ENCODE measurements at regions not wholly inside any gene's neighbourhood (a gene's known extent, or its start where the extent isn't known, plus 50 kb on each side); places are given as distances from the start of the nearest gene placed in this dataset.
A peak's percentile ranks its signal among the peaks of the same experiment; 100 is the strongest.

GRCh38 chr12:46103559-46104383 lies 113.4 kb upstream of the SCAF11 start:
- Histone ChIP-seq H3K9me3 (ENCODE audit: insufficient read depth, low read length) (no peaks in the 10 kb centered on the region), H3K4me1 (ENCODE audit: insufficient read depth, insufficient read length) (no peaks in the 10 kb centered on the region), H3K9ac (ENCODE audit: insufficient read length, low read depth) (no peak overlapping the region), H3K4me3 (ENCODE audit: insufficient read length, low read depth) (no peak overlapping the region), H3K27me3 (ENCODE audit: insufficient read depth, insufficient read length) (no peaks in the 10 kb centered on the region), H3K36me3 (ENCODE audit: insufficient read depth, insufficient read length, low read length) (no peaks in the 10 kb centered on the region)
- DNase-seq (ENCODE audit: low read depth, low spot score), result no peak
- TF ChIP-seq YY1 (IDR thresholded peaks at IDR 0.05; ENCODE audit: insufficient read depth, insufficient read length) (no peak), SUZ12 (IDR thresholded peaks at IDR 0.05; ENCODE audit: extremely low read depth, insufficient read depth, insufficient read length) (no peak), ZNF274 (IDR thresholded peaks at IDR 0.05; ENCODE audit: low read depth, low read length) (no peak)

- Histone ChIP-seq H3K4me1 (ENCODE audit: insufficient read depth, insufficient read length) (no peaks in the 10 kb centered on the region), H3K27me3 (ENCODE audit: insufficient read depth, insufficient read length) (no peaks in the 10 kb centered on the region), H3K9me3 (ENCODE audit: insufficient read depth, low read length) (no peaks in the 10 kb centered on the region), H3K9ac (ENCODE audit: insufficient read length, low read depth) (no peak overlapping the region), H3K36me3 (ENCODE audit: insufficient read depth, insufficient read length, low read length) (no peaks in the 10 kb centered on the region), H3K4me3 (ENCODE audit: insufficient read length, low read depth) (no peak overlapping the region)
- no peak for TF ChIP-seq YY1 (IDR thresholded peaks at IDR 0.05; ENCODE audit: insufficient read depth, insufficient read length)
- TF ChIP-seq SUZ12 (IDR thresholded peaks at IDR 0.05; ENCODE audit: extremely low read depth, insufficient read depth, insufficient read length), result no peak
- TF ChIP-seq ZNF274 (IDR thresholded peaks at IDR 0.05; ENCODE audit: low read depth, low read length), result no peak
- no peak for DNase-seq (ENCODE audit: low read depth, low spot score)
Observed at GRCh38 chr12:46101485-46101869, 111.1 kb upstream of the SCAF11 start.

- H3K9ac ChIP-seq (ENCODE audit: insufficient read length, low read depth), result no peak overlapping the region
- no peaks in the 10 kb centered on the region for H3K4me1 ChIP-seq (ENCODE audit: insufficient read depth, insufficient read length)
- no peaks in the 10 kb centered on the region for H3K27me3 ChIP-seq (ENCODE audit: insufficient read depth, insufficient read length)
- no peak for DNase-seq (ENCODE audit: low read depth, low spot score)
- H3K9me3 ChIP-seq (ENCODE audit: insufficient read depth, low read length), result no peaks in the 10 kb centered on the region
- no peak overlapping the region for H3K4me3 ChIP-seq (ENCODE audit: insufficient read length, low read depth)
- no peak for TF ChIP-seq ZNF274 (IDR thresholded peaks at IDR 0.05; ENCODE audit: low read depth, low read length)
- no peaks in the 10 kb centered on the region for H3K36me3 ChIP-seq (ENCODE audit: insufficient read depth, insufficient read length, low read length)
Observed at GRCh38 chr12:46100551-46101484, 110.4 kb upstream of the SCAF11 start.

- Histone ChIP-seq H3K9me3 (ENCODE audit: insufficient read depth, low read length) (peaks cover 54% of the 10 kb centered on the region), H3K4me1 (ENCODE audit: insufficient read depth, insufficient read length) (no peaks in the 10 kb centered on the region), H3K4me3 (ENCODE audit: insufficient read length, low read depth) (no peak overlapping the region), H3K36me3 (ENCODE audit: insufficient read depth, insufficient read length, low read length) (no peaks in the 10 kb centered on the region), H3K27me3 (ENCODE audit: insufficient read depth, insufficient read length) (no peaks in the 10 kb centered on the region), H3K9ac (ENCODE audit: insufficient read length, low read depth) (no peak overlapping the region)
- no peak for TF ChIP-seq ZNF274 (IDR thresholded peaks at IDR 0.05; ENCODE audit: low read depth, low read length)
- TF ChIP-seq SUZ12 (IDR thresholded peaks at IDR 0.05; ENCODE audit: extremely low read depth, insufficient read depth, insufficient read length), result no peak
- TF ChIP-seq YY1 (IDR thresholded peaks at IDR 0.05; ENCODE audit: insufficient read depth, insufficient read length), result no peak
- DNase-seq (ENCODE audit: low read depth, low spot score), result no peak
Observed at GRCh38 chr12:46089414-46090162, 99.2 kb upstream of the SCAF11 start.

GRCh38 chr12:46087916-46088439 lies 97.6 kb upstream of the SCAF11 start:
- no peaks in the 10 kb centered on the region for H3K4me1 ChIP-seq (ENCODE audit: insufficient read depth, insufficient read length)
- H3K36me3 ChIP-seq (ENCODE audit: insufficient read depth, insufficient read length, low read length), result no peaks in the 10 kb centered on the region
- no peak overlapping the region for H3K4me3 ChIP-seq (ENCODE audit: insufficient read length, low read depth)
- H3K9me3 ChIP-seq (ENCODE audit: insufficient read depth, low read length), result peaks cover 70% of the 10 kb centered on the region
- H3K27me3 ChIP-seq (ENCODE audit: insufficient read depth, insufficient read length), result no peaks in the 10 kb centered on the region
- no peak for DNase-seq (ENCODE audit: low read depth, low spot score)
- H3K9ac ChIP-seq (ENCODE audit: insufficient read length, low read depth), result no peak overlapping the region
- TF ChIP-seq SUZ12 (IDR thresholded peaks at IDR 0.05; ENCODE audit: extremely low read depth, insufficient read depth, insufficient read length), result no peak
- no peak for TF ChIP-seq YY1 (IDR thresholded peaks at IDR 0.05; ENCODE audit: insufficient read depth, insufficient read length)
- no peak for TF ChIP-seq ZNF274 (IDR thresholded peaks at IDR 0.05; ENCODE audit: low read depth, low read length)

- TF ChIP-seq YY1 (IDR thresholded peaks at IDR 0.05; ENCODE audit: insufficient read depth, insufficient read length) (no peak), ZNF274 (IDR thresholded peaks at IDR 0.05; ENCODE audit: low read depth, low read length) (no peak), SUZ12 (IDR thresholded peaks at IDR 0.05; ENCODE audit: extremely low read depth, insufficient read depth, insufficient read length) (no peak)
- H3K9ac ChIP-seq (ENCODE audit: insufficient read length, low read depth), result no peak overlapping the region
- no peaks in the 10 kb centered on the region for H3K4me1 ChIP-seq (ENCODE audit: insufficient read depth, insufficient read length)
- peaks cover 51% of the 10 kb centered on the region for H3K9me3 ChIP-seq (ENCODE audit: insufficient read depth, low read length)
- DNase-seq (ENCODE audit: low read depth, low spot score), result peak; percentile 11
- no peaks in the 10 kb centered on the region for H3K27me3 ChIP-seq (ENCODE audit: insufficient read depth, insufficient read length)
- H3K4me3 ChIP-seq (ENCODE audit: insufficient read length, low read depth), result no peak overlapping the region
- H3K36me3 ChIP-seq (ENCODE audit: insufficient read depth, insufficient read length, low read length), result no peaks in the 10 kb centered on the region
Observed at GRCh38 chr12:46084666-46085631, 94.6 kb upstream of the SCAF11 start.
